HEK293T (cell line): ENCODE measurements at regions not wholly inside any gene's neighbourhood (a gene's known extent, or its start where the extent isn't known, plus 50 kb on each side); places are given as distances from the start of the nearest gene placed in this dataset.

Experiments
- CTCF ChIA-PET: fragments of 350-600 bp; formaldehyde crosslinking; extraction: SDS; loops from one replicate; lab custom pipeline; 2021; ENCODE audit warnings: antibody characterized with exemption, inconsistent platforms; lab: Yijun Ruan, JAX
- POLR2A ChIA-PET: fragments of 350-600 bp; formaldehyde crosslinking; extraction: SDS; loops from one replicate; lab custom pipeline; 2020; ENCODE audit warnings: antibody characterized with exemption, inconsistent platforms; lab: Yijun Ruan, JAX
- DNase-seq: peaks from one replicate; pipeline ENCODE4 v3.0.0; 2012; ENCODE audit warnings: mixed read lengths; ENCODE audit errors: extremely low spot score
- ARNT ChIP-seq: fragments of 450-650 bp; IDR thresholded peaks from 2 replicates; pipeline ENCODE4 v1.6.1; 2017; ENCODE audit warnings: mild to moderate bottlenecking
- BHLHE40 ChIP-seq: fragments of 450-650 bp; IDR thresholded peaks from 2 replicates; pipeline ENCODE4 v1.6.1; 2016; ENCODE audit warnings: mild to moderate bottlenecking, moderate library complexity, borderline replicate concordance
- CTBP1 ChIP-seq: fragments of 450-650 bp; IDR thresholded peaks from 2 replicates; pipeline ENCODE4 v1.6.1; 2016; ENCODE audit warnings: borderline replicate concordance
- ELF4 ChIP-seq: fragments of 450-650 bp; IDR thresholded peaks from 2 replicates; pipeline ENCODE4 v1.6.1; 2017; ENCODE audit warnings: antibody characterized with exemption
- FOXA1 ChIP-seq: fragments of 450-650 bp; IDR thresholded peaks from 2 replicates; pipeline ENCODE4 v1.6.1; 2016; ENCODE audit warnings: mild to moderate bottlenecking
- FOXK2 ChIP-seq: fragments of 450-650 bp; IDR thresholded peaks from 2 replicates; pipeline ENCODE4 v1.6.1; 2016; ENCODE audit warnings: mild to moderate bottlenecking
- FOXM1 ChIP-seq: fragments of 450-650 bp; IDR thresholded peaks from 2 replicates; pipeline ENCODE4 v1.6.1; 2017; ENCODE audit warnings: mild to moderate bottlenecking, borderline replicate concordance
- HDGF ChIP-seq: fragments of 450-650 bp; IDR thresholded peaks from 2 replicates; pipeline ENCODE4 v1.6.1; 2017; ENCODE audit warnings: antibody characterized with exemption, borderline replicate concordance
- L3MBTL2 ChIP-seq: fragments of 450-650 bp; conservative IDR thresholded peaks from 2 replicates; pipeline ENCODE4 v1.6.1; 2016; ENCODE audit warnings: mild to moderate bottlenecking
- LEF1 ChIP-seq: fragments of 450-650 bp; IDR thresholded peaks from 2 replicates; pipeline ENCODE4 v1.6.1; 2017; ENCODE audit warnings: mild to moderate bottlenecking, borderline replicate concordance
- NFRKB ChIP-seq: fragments of 450-650 bp; IDR thresholded peaks from 2 replicates; pipeline ENCODE4 v1.6.1; 2016; ENCODE audit warnings: mild to moderate bottlenecking, moderate library complexity
- SP1 ChIP-seq: fragments of 450-650 bp; IDR thresholded peaks from 2 replicates; pipeline ENCODE4 v1.6.1; 2017
- SUZ12 ChIP-seq: fragments of 450-650 bp; IDR thresholded peaks from 2 replicates; pipeline ENCODE4 v1.6.1; 2016; ENCODE audit warnings: mild to moderate bottlenecking
- TARDBP ChIP-seq: fragments of 450-650 bp; IDR thresholded peaks from 2 replicates; pipeline ENCODE4 v1.6.1; 2016
- ZNF384 ChIP-seq: fragments of 450-650 bp; IDR thresholded peaks from 2 replicates; pipeline ENCODE4 v1.6.1; 2016
- TF ChIP-seq, protein P1 (sequence below): fragments of 450-650 bp; IDR thresholded peaks from 2 replicates; pipeline ENCODE4 v1.6.1; 2016

DNA sequence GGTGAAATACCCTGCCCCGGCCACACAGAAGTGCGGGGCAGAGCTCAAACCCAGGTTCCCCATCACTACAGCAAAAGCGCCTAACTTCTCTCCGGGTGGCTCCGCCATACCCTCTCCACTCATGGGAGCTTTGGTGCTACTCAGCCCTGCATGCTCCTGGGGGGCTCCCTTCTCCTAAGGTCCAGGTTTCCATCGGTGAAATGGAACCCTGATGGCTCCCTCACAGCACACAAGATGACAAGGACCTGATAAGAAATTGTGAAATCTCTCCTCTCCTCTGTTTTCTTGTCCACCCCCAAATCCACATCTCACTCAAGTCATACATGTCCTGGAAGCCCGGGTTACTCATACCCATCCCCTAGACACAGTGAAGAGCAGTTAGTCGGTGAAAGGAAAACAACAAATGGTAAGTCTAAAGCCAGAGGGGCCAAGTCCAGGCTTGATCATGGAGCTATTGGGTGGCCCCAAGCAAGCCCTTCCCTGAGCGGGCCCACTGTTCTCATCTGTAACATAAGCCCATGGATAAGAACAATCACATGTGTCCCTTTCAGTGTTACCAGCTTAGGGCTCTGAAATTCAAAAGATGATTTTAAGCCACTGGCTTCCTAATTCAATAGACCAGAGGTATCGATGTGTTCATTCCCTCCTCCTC, 317.5 kb downstream of the BCL11B start:
- ChIA-PET POLR2A (no interaction called here), CTCF (interaction anchor here (0.5 kb wide), 1 partner anchor 11 kb away, joined by 3 read pairs; no protein-coding TSS in a partner anchor)
- no peak for TF ChIP-seq ZNF384
- TF ChIP-seq TARDBP: no peak
- no peak for TF ChIP-seq NFRKB
- TF ChIP-seq BHLHE40: no peak
- TF ChIP-seq, protein P1, sequence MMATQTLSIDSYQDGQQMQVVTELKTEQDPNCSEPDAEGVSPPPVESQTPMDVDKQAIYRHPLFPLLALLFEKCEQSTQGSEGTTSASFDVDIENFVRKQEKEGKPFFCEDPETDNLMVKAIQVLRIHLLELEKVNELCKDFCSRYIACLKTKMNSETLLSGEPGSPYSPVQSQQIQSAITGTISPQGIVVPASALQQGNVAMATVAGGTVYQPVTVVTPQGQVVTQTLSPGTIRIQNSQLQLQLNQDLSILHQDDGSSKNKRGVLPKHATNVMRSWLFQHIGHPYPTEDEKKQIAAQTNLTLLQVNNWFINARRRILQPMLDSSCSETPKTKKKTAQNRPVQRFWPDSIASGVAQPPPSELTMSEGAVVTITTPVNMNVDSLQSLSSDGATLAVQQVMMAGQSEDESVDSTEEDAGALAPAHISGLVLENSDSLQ: no peak
- no peak for TF ChIP-seq FOXK2
- TF ChIP-seq ARNT: no peak
- no peak for TF ChIP-seq HDGF
- TF ChIP-seq L3MBTL2: no peak
- no peak for DNase-seq

DNA sequence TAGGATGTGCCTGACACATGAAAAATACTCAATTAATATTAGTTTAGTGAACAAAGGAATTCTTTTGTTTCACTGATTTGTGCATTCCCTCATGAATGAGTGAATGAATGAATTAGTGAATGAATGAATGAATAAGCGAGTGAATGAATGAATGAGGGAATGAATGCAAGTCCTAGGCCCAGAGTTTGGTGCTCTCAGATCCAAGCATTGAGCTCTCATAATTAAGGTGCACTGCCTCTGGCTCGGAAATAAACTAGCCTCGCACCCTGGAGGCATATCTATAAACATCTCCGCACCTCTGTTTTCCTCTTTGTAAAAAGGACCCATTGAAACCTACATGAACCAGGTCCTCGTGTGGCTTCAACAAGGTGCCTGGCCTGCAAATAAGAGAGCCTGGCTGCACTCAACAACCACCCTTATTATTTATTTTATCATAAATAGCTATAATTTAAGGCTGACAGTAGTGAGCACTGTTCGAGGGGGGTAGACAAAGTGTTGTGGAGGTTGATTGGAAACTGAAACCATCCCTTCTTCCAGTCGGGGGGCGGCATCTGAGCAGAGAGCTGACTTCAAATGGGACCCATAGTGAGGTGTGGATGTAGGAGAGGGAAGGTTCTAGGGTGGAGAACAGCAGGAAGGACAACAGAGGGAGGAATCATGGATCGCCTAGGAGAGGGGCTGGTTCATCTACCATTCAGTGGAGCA, 316.8 kb downstream of the BCL11B start:
- ChIA-PET POLR2A (no interaction called here), CTCF (interaction anchor here (0.5 to 0.6 kb wide), 2 partner anchors 12 to 1938 kb away, joined by 3 read pairs; no protein-coding TSS in a partner anchor)
- DNase-seq: no peak
- TF ChIP-seq, protein P1: no peak

DNA sequence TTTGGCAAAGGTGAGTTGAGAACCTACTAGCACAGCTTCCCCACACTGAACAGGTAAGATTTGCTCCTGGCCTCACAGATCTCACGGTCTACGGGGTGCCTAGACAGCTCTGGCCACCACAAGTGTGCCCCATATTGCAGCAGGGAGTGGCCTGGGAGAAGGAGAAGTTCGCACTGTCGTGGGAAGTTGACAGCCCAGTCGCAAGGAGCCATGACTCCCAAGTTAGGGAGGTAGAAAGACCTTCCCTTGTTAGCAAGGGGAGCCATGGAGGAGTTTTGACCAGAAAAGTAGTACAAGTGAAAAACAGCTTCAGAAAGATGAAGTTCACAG, 316.3 kb downstream of the BCL11B start:
- no peak for DNase-seq
- TF ChIP-seq ZNF384: no peak
- TF ChIP-seq HDGF: no peak
- TF ChIP-seq, protein P1: no peak
- TF ChIP-seq FOXK2: no peak
- no peak for TF ChIP-seq BHLHE40
- no peak for TF ChIP-seq LEF1
- no peak for TF ChIP-seq ELF4
- TF ChIP-seq CTBP1: no peak
- no peak for TF ChIP-seq ARNT
- no peak for TF ChIP-seq NFRKB
- no peak for TF ChIP-seq FOXA1
- no peak for TF ChIP-seq SUZ12
- TF ChIP-seq L3MBTL2: no peak
- TF ChIP-seq SP1: no peak
- no peak for TF ChIP-seq FOXM1
- TF ChIP-seq TARDBP: no peak
- ChIA-PET CTCF (interaction anchor here (0.6 kb wide), 1 partner anchor 1938 kb away, joined by 3 read pairs; no protein-coding TSS in a partner anchor), POLR2A (no interaction called here)

DNA sequence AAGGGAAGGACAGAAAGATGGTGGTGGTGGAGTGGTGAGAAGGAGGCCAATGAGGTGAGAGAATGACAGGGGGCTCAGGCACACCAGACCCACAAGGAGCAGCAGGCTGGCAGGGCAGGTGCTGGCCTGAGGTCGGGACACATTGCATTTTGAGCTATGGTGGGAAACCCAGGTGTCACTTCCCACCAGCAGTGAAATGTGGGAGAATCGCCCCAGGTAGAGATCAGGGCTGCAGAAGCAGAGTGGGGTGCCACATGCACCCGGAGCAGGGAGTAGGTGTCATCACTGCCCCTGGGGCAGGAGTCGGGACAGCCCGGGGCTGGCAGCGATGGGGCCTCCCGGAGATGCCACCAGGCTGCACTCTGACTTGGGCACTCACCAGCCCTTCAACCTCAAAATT, 315.8 kb downstream of the BCL11B start:
- CTCF ChIA-PET: interaction anchor here (0.6 kb wide), 1 partner anchor 1939 kb away, joined by 3 read pairs; no protein-coding TSS in a partner anchor
- DNase-seq: no peak
- TF ChIP-seq LEF1 (no peak), FOXM1 (no peak), SP1 (no peak), CTBP1 (no peak), FOXK2 (no peak), BHLHE40 (no peak), SUZ12 (no peak), ARNT (no peak), ELF4 (no peak), TARDBP (no peak), NFRKB (no peak), FOXA1 (no peak), ZNF384 (no peak), L3MBTL2 (no peak)
- TF ChIP-seq, protein P1: no peak
- POLR2A ChIA-PET: no interaction called here

DNA sequence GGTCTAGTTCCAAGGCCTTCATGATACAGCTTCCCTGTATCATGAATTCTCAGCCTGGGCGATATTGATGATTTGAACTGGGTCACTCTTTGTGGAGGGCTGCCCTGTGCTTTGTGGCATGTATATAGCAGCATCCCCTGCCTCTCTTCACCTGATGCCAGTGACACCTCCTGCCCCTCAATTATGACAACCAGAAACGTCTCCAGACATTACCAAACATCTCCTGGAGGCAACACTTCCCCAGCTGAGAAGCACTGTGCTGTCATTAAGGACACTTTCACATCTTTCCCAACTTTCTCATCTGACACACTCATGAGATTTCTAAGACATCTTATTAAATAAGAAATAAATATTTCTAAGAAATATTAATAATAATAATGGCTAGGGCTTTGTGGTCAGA, 315.3 kb downstream of the BCL11B start:
- no peak for DNase-seq
- no peak for TF ChIP-seq ARNT
- no peak for TF ChIP-seq FOXM1
- TF ChIP-seq FOXA1: no peak
- no peak for TF ChIP-seq L3MBTL2
- no peak for TF ChIP-seq SUZ12
- no peak for TF ChIP-seq CTBP1
- no peak for TF ChIP-seq HDGF
- TF ChIP-seq TARDBP: no peak
- TF ChIP-seq BHLHE40: no peak
- no peak for TF ChIP-seq ZNF384
- no peak for TF ChIP-seq NFRKB
- no peak for TF ChIP-seq FOXK2
- TF ChIP-seq SP1: no peak
- no peak for TF ChIP-seq ELF4
- TF ChIP-seq LEF1: no peak
- CTCF ChIA-PET: no interaction called here
- POLR2A ChIA-PET: no interaction called here
